MM.1S (cell line): ENCODE measurements at regions not wholly inside any gene's neighbourhood (a gene's known extent, or its start where the extent isn't known, plus 50 kb on each side); places are given as distances from the start of the nearest gene placed in this dataset.

ENCODE experiments used
- DNase-seq: peaks from one replicate; pipeline ENCODE4 v3.0.0-alpha.2; 2015
- H2AFZ ChIP-seq: fragments of 300-600 bp; sonication (generic); 2 replicates; pipeline ENCODE4 v1.6.0; 2016; ENCODE audit warnings: antibody characterized with exemption, low read length
- H3F3A ChIP-seq: fragments of 300-600 bp; sonication (generic); 2 replicates; pipeline ENCODE4 v1.6.1; 2016; ENCODE audit warnings: mild to moderate bottlenecking, antibody characterized with exemption, low read length, moderate library complexity, mixed read lengths; ENCODE audit not compliant: insufficient read depth
- H3K27ac ChIP-seq: fragments of 300-600 bp; sonication (generic); 2 replicates; pipeline ENCODE4 v1.5.1; 2016; ENCODE audit warnings: mild to moderate bottlenecking, low read length
- H3K27me3 ChIP-seq: fragments of 300-600 bp; sonication (generic); replicated peaks from 2 replicates; pipeline ENCODE4 v1.6.0; 2016; ENCODE audit warnings: low read length; ENCODE audit not compliant: insufficient read depth
- H3K36me3 ChIP-seq: fragments of 300-600 bp; sonication (generic); replicated peaks from 2 replicates; pipeline ENCODE4 v1.6.1; 2016; ENCODE audit warnings: mild to moderate bottlenecking, low read length, mixed read lengths; ENCODE audit not compliant: insufficient read depth
- H3K4me1 ChIP-seq: fragments of 300-600 bp; sonication (generic); 2 replicates; pipeline ENCODE4 v1.6.1; 2016; ENCODE audit warnings: low read length, mixed read lengths
- H3K4me2 ChIP-seq: fragments of 300-600 bp; sonication (generic); 2 replicates; pipeline ENCODE4 v1.6.0; 2016; ENCODE audit warnings: low read depth, low read length
- H3K4me3 ChIP-seq: fragments of 300-600 bp; sonication (generic); 2 replicates; pipeline ENCODE4 v1.5.1; 2016; ENCODE audit warnings: low read length, mixed read lengths
- H3K79me2 ChIP-seq: fragments of 300-600 bp; sonication (generic); 2 replicates; pipeline ENCODE4 v1.6.1; 2016; ENCODE audit warnings: mixed run types, low read length, mixed read lengths
- H3K9ac ChIP-seq: fragments of 300-600 bp; sonication (generic); 2 replicates; pipeline ENCODE4 v1.6.1; 2016; ENCODE audit warnings: low read length, mixed read lengths
- H3K9me2 ChIP-seq: fragments of 300-600 bp; sonication (generic); replicated peaks from 2 replicates; pipeline ENCODE4 v1.6.1; 2016; ENCODE audit warnings: mild to moderate bottlenecking, low read length, mixed read lengths; ENCODE audit not compliant: insufficient read depth
- H3K9me3 ChIP-seq: fragments of 300-600 bp; sonication (generic); replicated peaks from 2 replicates; pipeline ENCODE4 v1.6.1; 2016; ENCODE audit warnings: mild to moderate bottlenecking, low read length, mixed read lengths; ENCODE audit not compliant: insufficient read depth
- H4K20me1 ChIP-seq: fragments of 300-600 bp; sonication (generic); 2 replicates; pipeline ENCODE4 v1.6.1; 2016; ENCODE audit warnings: mild to moderate bottlenecking, low read length, moderate library complexity, mixed read lengths; ENCODE audit not compliant: insufficient read depth
- CTCF ChIP-seq: fragments of 300-600 bp; sonication (generic); IDR thresholded peaks from 2 replicates; pipeline ENCODE4 v1.5.1; 2016; ENCODE audit warnings: antibody characterized with exemption, low read length, mixed read lengths
- EZH2 ChIP-seq: fragments of 300-600 bp; sonication (generic); optimal IDR thresholded peaks from 2 replicates; pipeline ENCODE3; 2017; ENCODE audit warnings: low read depth, mild to moderate bottlenecking, antibody characterized with exemption, low read length, mixed read lengths
- EZH2phosphoT487 ChIP-seq: fragments of 300-600 bp; sonication (generic); IDR thresholded peaks from 2 replicates; pipeline ENCODE4 v1.6.1; 2018; ENCODE audit warnings: antibody characterized with exemption, low read length

GRCh38 chr13:94896719-94897317, 184.5 kb upstream of the SOX21 start:
- Histone ChIP-seq H3K4me2 (no peak overlapping the region), H3K79me2 (no peaks in the 10 kb centered on the region), H3K9ac (no peak overlapping the region), H3K9me3 (no peaks in the 10 kb centered on the region), H3K9me2 (no peaks in the 10 kb centered on the region), H3K4me3 (no peak overlapping the region), H4K20me1 (no peaks in the 10 kb centered on the region), H3K27me3 (no peaks in the 10 kb centered on the region), H2AFZ (no peak overlapping the region), H3K4me1 (no peaks in the 10 kb centered on the region), H3K27ac (no peak overlapping the region), H3F3A (no peaks in the 10 kb centered on the region), H3K36me3 (no peaks in the 10 kb centered on the region)
- TF ChIP-seq EZH2 (no peak), CTCF (no peak), EZH2phosphoT487 (no peak)
- DNase-seq, result no peak

DNA sequence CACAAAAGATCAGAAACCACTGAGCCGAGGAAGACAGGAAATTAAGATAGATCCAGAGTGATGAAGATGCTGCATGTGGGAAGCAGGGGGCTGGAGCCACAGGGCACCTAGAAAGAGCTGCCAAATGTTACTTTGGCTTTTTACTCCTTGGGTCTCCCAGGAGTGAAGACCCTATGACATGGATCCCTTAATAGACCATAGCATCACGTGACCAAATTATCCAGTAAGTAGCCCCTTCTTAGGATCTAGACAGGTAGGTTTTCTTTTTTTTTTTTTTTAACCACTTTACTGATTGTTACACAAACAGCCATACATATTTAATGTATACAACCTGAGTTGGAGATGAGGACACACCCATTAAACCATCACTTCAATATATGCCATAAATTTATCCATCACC, 183.9 kb upstream of the SOX21 start:
- DNase-seq, result no peak
- no peak overlapping the region for H3K4me2 ChIP-seq
- no peak overlapping the region for H3K9ac ChIP-seq
- no peak overlapping the region for H2AFZ ChIP-seq
- no peaks in the 10 kb centered on the region for H4K20me1 ChIP-seq
- H3K27me3 ChIP-seq, result no peaks in the 10 kb centered on the region
- H3K9me3 ChIP-seq, result no peaks in the 10 kb centered on the region
- no peak overlapping the region for H3K4me3 ChIP-seq
- no peaks in the 10 kb centered on the region for H3K9me2 ChIP-seq
- no peak overlapping the region for H3K27ac ChIP-seq
- no peaks in the 10 kb centered on the region for H3F3A ChIP-seq
- no peaks in the 10 kb centered on the region for H3K79me2 ChIP-seq
- no peaks in the 10 kb centered on the region for H3K36me3 ChIP-seq
- TF ChIP-seq EZH2 (no peak), EZH2phosphoT487 (no peak), CTCF (no peak)
- H3K4me1 ChIP-seq, result no peaks in the 10 kb centered on the region

GRCh38 chr13:94886191-94886590, 173.8 kb upstream of the SOX21 start:
- H3K27me3 ChIP-seq, result no peaks in the 10 kb centered on the region
- no peaks in the 10 kb centered on the region for H3K9me3 ChIP-seq
- H3K79me2 ChIP-seq, result no peaks in the 10 kb centered on the region
- no peaks in the 10 kb centered on the region for H3K9me2 ChIP-seq
- H3K4me2 ChIP-seq, result no peak overlapping the region
- H3K36me3 ChIP-seq, result no peaks in the 10 kb centered on the region
- no peaks in the 10 kb centered on the region for H3F3A ChIP-seq
- no peak for DNase-seq
- TF ChIP-seq EZH2phosphoT487 (no peak), EZH2 (no peak), CTCF (no peak)
- no peak overlapping the region for H3K9ac ChIP-seq
- H3K27ac ChIP-seq, result no peak overlapping the region
- H2AFZ ChIP-seq, result no peak overlapping the region
- H3K4me1 ChIP-seq, result no peaks in the 10 kb centered on the region
- no peaks in the 10 kb centered on the region for H4K20me1 ChIP-seq
- H3K4me3 ChIP-seq, result no peak overlapping the region
